ENCODE measurements at regions not wholly inside any gene's neighbourhood (a gene's known extent, or its start where the extent isn't known, plus 50 kb on each side); places are given as distances from the start of the nearest gene placed in this dataset.

DNA sequence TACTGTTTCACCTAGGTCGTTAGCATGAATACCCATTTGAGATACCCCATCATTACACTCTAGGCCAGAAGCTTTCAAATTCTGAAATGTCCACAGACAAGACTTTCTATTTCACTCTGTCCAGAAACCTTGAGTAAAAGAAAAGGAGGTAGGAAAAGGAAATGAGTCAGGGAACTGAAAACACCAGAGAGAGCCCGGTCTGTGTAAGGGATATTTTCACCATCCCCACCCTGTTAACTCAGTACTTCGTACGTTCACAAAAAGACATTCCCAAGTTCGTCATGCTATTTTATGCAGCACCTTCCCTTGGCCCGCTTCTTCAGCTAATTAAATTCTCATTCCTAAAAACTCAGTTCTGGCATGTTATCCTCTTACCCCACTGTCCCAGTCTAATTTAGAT is 89.4 kb upstream of the SOX2 start:
- no peak overlapping the region for H3K27ac Mint-ChIP-seq

DNA sequence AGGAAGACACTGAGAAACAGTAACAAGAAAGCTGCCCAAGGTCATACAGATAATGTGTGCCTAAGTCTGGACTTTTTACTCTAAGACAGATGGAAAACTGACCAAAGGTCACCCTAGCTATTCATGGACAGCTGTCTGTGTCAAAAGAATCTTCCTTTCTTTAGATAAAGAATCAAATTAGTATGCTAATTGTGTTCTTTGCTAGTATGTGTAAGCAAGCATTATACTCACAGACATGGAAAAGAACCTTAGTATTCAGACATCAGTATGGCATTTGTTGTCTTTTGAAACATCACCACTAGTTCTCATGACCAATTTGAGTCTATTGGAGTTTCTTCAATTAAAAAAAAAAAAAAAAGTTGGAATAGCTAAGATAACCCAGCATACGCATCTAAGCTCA is 91.8 kb upstream of the SOX2 start:
- H3K27ac Mint-ChIP-seq, result no peak overlapping the region
- H3K9me3 Mint-ChIP-seq, result no peaks in the 10 kb centered on the region
- TF ChIP-seq CTCF (IDR thresholded peaks at IDR 0.05), result no peak
- H3K4me1 Mint-ChIP-seq, result peaks cover 17% of the 10 kb centered on the region
- no peaks in the 10 kb centered on the region for H3K36me3 Mint-ChIP-seq (ENCODE audit: low read depth)
- H3K4me3 Mint-ChIP-seq, result no peak overlapping the region
- DNase-seq, result no peak
- H3K27me3 Mint-ChIP-seq (ENCODE audit: low read depth, poor library complexity), result peaks cover 3% of the 10 kb centered on the region

More for the DNA sequence above, 89.4 kb upstream of the SOX2 start:
- DNase-seq, result no peak
- no peak overlapping the region for H3K4me3 Mint-ChIP-seq
- peaks cover 11% of the 10 kb centered on the region for H3K4me1 Mint-ChIP-seq
- H3K36me3 Mint-ChIP-seq (ENCODE audit: low read depth), result no peaks in the 10 kb centered on the region
- H3K27me3 Mint-ChIP-seq (ENCODE audit: low read depth, poor library complexity), result no peaks in the 10 kb centered on the region
- no peaks in the 10 kb centered on the region for H3K9me3 Mint-ChIP-seq
- no peak for TF ChIP-seq CTCF (IDR thresholded peaks at IDR 0.05)

GRCh38 chr3:181618260-181618659 is 93.5 kb upstream of the SOX2 start:
- Mint-ChIP-seq H3K4me1 (peaks cover 15% of the 10 kb centered on the region), H3K27me3 (ENCODE audit: low read depth, poor library complexity) (peaks cover 3% of the 10 kb centered on the region), H3K4me3 (no peak overlapping the region), H3K9me3 (no peaks in the 10 kb centered on the region), H3K27ac (no peak overlapping the region), H3K36me3 (ENCODE audit: low read depth) (no peaks in the 10 kb centered on the region)
- no peak for TF ChIP-seq CTCF (IDR thresholded peaks at IDR 0.05)
- DNase-seq, result no peak

GRCh38 chr3:181616088-181617070 is 95.3 kb upstream of the SOX2 start:
- no peak for TF ChIP-seq CTCF (IDR thresholded peaks at IDR 0.05)
- H3K27me3 Mint-ChIP-seq (ENCODE audit: low read depth, poor library complexity), result peaks cover 3% of the 10 kb centered on the region
- H3K27ac Mint-ChIP-seq, result no peak overlapping the region
- H3K36me3 Mint-ChIP-seq (ENCODE audit: low read depth), result no peaks in the 10 kb centered on the region
- peaks cover 25% of the 10 kb centered on the region for H3K4me1 Mint-ChIP-seq
- no peak overlapping the region for H3K4me3 Mint-ChIP-seq
- H3K9me3 Mint-ChIP-seq, result no peaks in the 10 kb centered on the region
- DNase-seq, result no peak

- no peak for DNase-seq
- peaks cover 32% of the 10 kb centered on the region for H3K4me1 Mint-ChIP-seq
- no peak for TF ChIP-seq CTCF (IDR thresholded peaks at IDR 0.05)
- H3K27ac Mint-ChIP-seq, result no peak overlapping the region
- no peaks in the 10 kb centered on the region for H3K36me3 Mint-ChIP-seq (ENCODE audit: low read depth)
- H3K27me3 Mint-ChIP-seq (ENCODE audit: low read depth, poor library complexity), result peaks cover 3% of the 10 kb centered on the region
- no peak overlapping the region for H3K4me3 Mint-ChIP-seq
- H3K9me3 Mint-ChIP-seq, result no peaks in the 10 kb centered on the region
Observed at GRCh38 chr3:181615666-181616065, 96.1 kb upstream of the SOX2 start.

DNA sequence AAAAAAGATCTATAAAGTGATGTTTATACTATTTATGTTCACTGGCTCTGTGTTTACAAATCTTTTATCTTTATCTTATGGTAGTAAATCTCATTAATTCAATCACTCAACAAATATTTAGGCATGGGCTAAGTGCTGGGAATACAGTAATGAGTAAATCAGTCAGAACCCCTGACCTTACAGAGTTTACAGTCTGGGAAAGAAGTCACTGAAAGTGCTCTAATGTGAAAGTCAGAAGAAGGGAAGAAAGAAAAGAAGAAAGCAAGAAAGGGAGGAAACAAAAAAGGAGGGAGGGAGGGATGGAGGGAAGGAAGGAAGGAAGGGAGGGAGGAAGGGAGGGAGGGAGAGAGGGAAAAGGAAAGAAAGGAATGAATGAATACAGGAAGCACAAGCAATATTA is 96.8 kb upstream of the SOX2 start:
- H3K27ac Mint-ChIP-seq, result no peak overlapping the region
- DNase-seq, result no peak
- no peaks in the 10 kb centered on the region for H3K9me3 Mint-ChIP-seq
- TF ChIP-seq CTCF (IDR thresholded peaks at IDR 0.05), result no peak
- H3K27me3 Mint-ChIP-seq (ENCODE audit: low read depth, poor library complexity), result peaks cover 3% of the 10 kb centered on the region
- H3K36me3 Mint-ChIP-seq (ENCODE audit: low read depth), result no peaks in the 10 kb centered on the region
- no peak overlapping the region for H3K4me3 Mint-ChIP-seq
- H3K4me1 Mint-ChIP-seq, result peaks cover 40% of the 10 kb centered on the region
